Keratinocyte (primary cell): ENCODE measurements at regions not wholly inside any gene's neighbourhood (a gene's known extent, or its start where the extent isn't known, plus 50 kb on each side); places are given as distances from the start of the nearest gene placed in this dataset.

Source experiments
- DNase-seq: peaks from one replicate; pipeline ENCODE4 v3.0.0-alpha.2; 2011; ENCODE audit warnings: low read depth, missing footprints, low spot score
- FAIRE-seq: peaks from 2 replicates; lab custom pipeline; 2011; peaks lifted over from hg19 to GRCh38; lab: Jason Lieb, UNC
- H2AFZ ChIP-seq: 2 replicates; pipeline ENCODE4 v1.6.0; 2012; ENCODE audit warnings: low read length, control low read depth, inconsistent platforms; ENCODE audit not compliant: control insufficient read depth
- H3K27ac ChIP-seq: 2 replicates; pipeline ENCODE4 v1.5.1; 2011; ENCODE audit warnings: low read length; ENCODE audit not compliant: control insufficient read depth, insufficient read depth
- H3K27me3 ChIP-seq: 3 replicates; pipeline ENCODE4 v1.6.0; 2011; ENCODE audit warnings: low read length; ENCODE audit not compliant: control insufficient read depth, insufficient read depth; ENCODE audit errors: extremely low read depth
- H3K36me3 ChIP-seq, 2 experiments: 2 replicates in 1 of 2; 3 replicates in 1 of 2; pipeline ENCODE4 v1.5.1; 2011; ENCODE audit warnings: low read length in 2 of 2, mild to moderate bottlenecking in 1 of 2; ENCODE audit not compliant: control insufficient read depth in 2 of 2, insufficient read depth in 2 of 2; ENCODE audit errors: extremely low read depth in 1 of 2
- H3K4me1 ChIP-seq: 3 replicates; pipeline ENCODE4 v1.5.1; 2011; ENCODE audit warnings: low read length; ENCODE audit not compliant: control insufficient read depth, insufficient read depth; ENCODE audit errors: extremely low read depth
- H3K4me2 ChIP-seq: 3 replicates; pipeline ENCODE4 v1.6.0; 2011; ENCODE audit warnings: low read depth, low read length; ENCODE audit not compliant: control insufficient read depth, insufficient read depth; ENCODE audit errors: extremely low read depth
- H3K4me3 ChIP-seq, 3 experiments: fragments of 200-600 bp in 1 of 3; sonication (generic) in 1 of 3; 2 replicates in 2 of 3; 3 replicates in 1 of 3; pipeline ENCODE4 v1.5.1; 2011 to 2016; ENCODE audit warnings: low read length in 3 of 3, mild to moderate bottlenecking in 3 of 3, control low read depth in 2 of 3, inconsistent platforms in 1 of 3, low read depth in 1 of 3, mixed read lengths in 1 of 3, mixed run types in 1 of 3, moderate library complexity in 1 of 3; ENCODE audit not compliant: control insufficient read depth in 2 of 3, insufficient read depth in 2 of 3; ENCODE audit errors: extremely low read depth in 1 of 3
- H3K79me2 ChIP-seq: 2 replicates; pipeline ENCODE4 v1.6.0; 2012; ENCODE audit warnings: low read length; ENCODE audit not compliant: control insufficient read depth, insufficient read depth
- H3K9ac ChIP-seq: 3 replicates; pipeline ENCODE4 v1.6.0; 2011; ENCODE audit warnings: low read length; ENCODE audit not compliant: control insufficient read depth, insufficient read depth; ENCODE audit errors: extremely low read depth
- H3K9me1 ChIP-seq: 3 replicates; pipeline ENCODE4 v1.6.0; 2011; ENCODE audit warnings: low read length; ENCODE audit not compliant: control insufficient read depth, insufficient read depth; ENCODE audit errors: extremely low read depth
- H3K9me3 ChIP-seq: 2 replicates; pipeline ENCODE4 v1.5.1; 2012; ENCODE audit warnings: low read depth, low read length; ENCODE audit not compliant: control insufficient read depth
- H4K20me1 ChIP-seq: 3 replicates; pipeline ENCODE4 v1.6.0; 2011; ENCODE audit warnings: low read length; ENCODE audit not compliant: control insufficient read depth, insufficient read depth; ENCODE audit errors: extremely low read depth
- CTCF ChIP-seq, 3 experiments: IDR thresholded peaks in 1 of 3; conservative IDR thresholded peaks in 1 of 3; optimal IDR thresholded peaks in 1 of 3; 2 replicates in 2 of 3; 3 replicates in 1 of 3; pipeline versions ENCODE3 to v1.5.1; 2011; ENCODE audit warnings: low read length in 3 of 3, mild to moderate bottlenecking in 3 of 3, moderate library complexity in 2 of 3, control low read depth in 1 of 3, inconsistent platforms in 1 of 3; ENCODE audit not compliant: insufficient read depth in 2 of 3; ENCODE audit errors: extremely low read depth in 1 of 3
- EZH2 ChIP-seq: IDR thresholded peaks from one replicate; pipeline ENCODE4 v1.6.1; 2012; ENCODE audit warnings: inconsistent platforms, mild to moderate bottlenecking, low read length, moderate library complexity
- dilution Hi-C: fragments of 300-500 bp; cut with MboI; formaldehyde crosslinking; loops from one replicate; pipeline ENCODE4 v1.7.0; 2020; ENCODE audit warnings: low sequenced_read_pairs; ENCODE audit not compliant: extremely low pct_ligation_motif_present

GRCh38 chr11:70692131-70692530 is 293.8 kb downstream of the CTTN start:
- no peaks in the 10 kb centered on the region for H3K4me1 ChIP-seq
- no peak overlapping the region for H3K4me3 ChIP-seq
- no peaks in the 10 kb centered on the region for H3K27me3 ChIP-seq
- no peak for FAIRE-seq
- no peak overlapping the region for H3K27ac ChIP-seq
- dilution Hi-C loops: no loop called here
- H3K9me1 ChIP-seq: no peaks in the 10 kb centered on the region
- no peak overlapping the region for H2AFZ ChIP-seq
- H4K20me1 ChIP-seq: no peaks in the 10 kb centered on the region
- no peak for DNase-seq
- H3K36me3 ChIP-seq: no peaks in the 10 kb centered on the region
- H3K79me2 ChIP-seq: no peaks in the 10 kb centered on the region
- TF ChIP-seq CTCF (optimal IDR thresholded peaks at IDR 0.05 in 1 of 3, IDR thresholded peaks at IDR 0.05 in 1 of 3, conservative IDR thresholded peaks at IDR 0.05 in 1 of 3; ENCODE audit: extremely low read depth in 1 of 3, insufficient read depth in 2 of 3, low read length in 3 of 3) (no peak), EZH2 (no peak)
- H3K9me3 ChIP-seq: no peaks in the 10 kb centered on the region
- no peak overlapping the region for H3K4me2 ChIP-seq
- no peak overlapping the region for H3K9ac ChIP-seq

GRCh38 chr11:70694371-70694770 is 296.0 kb downstream of the CTTN start:
- Histone ChIP-seq H3K27ac (no peak overlapping the region), H3K4me2 (no peak overlapping the region), H3K27me3 (no peaks in the 10 kb centered on the region), H4K20me1 (no peaks in the 10 kb centered on the region), H3K4me1 (no peaks in the 10 kb centered on the region), H3K4me3 (no peak overlapping the region), H3K9ac (no peak overlapping the region), H3K79me2 (no peaks in the 10 kb centered on the region), H2AFZ (no peak overlapping the region), H3K9me3 (peaks cover 2% of the 10 kb centered on the region), H3K9me1 (no peaks in the 10 kb centered on the region), H3K36me3 (no peaks in the 10 kb centered on the region)
- FAIRE-seq: no peak
- TF ChIP-seq EZH2 (no peak), CTCF (optimal IDR thresholded peaks at IDR 0.05 in 1 of 3, IDR thresholded peaks at IDR 0.05 in 1 of 3, conservative IDR thresholded peaks at IDR 0.05 in 1 of 3; ENCODE audit: extremely low read depth in 1 of 3, insufficient read depth in 2 of 3, low read length in 3 of 3) (no peak)
- DNase-seq: no peak
- dilution Hi-C loops: no loop called here
